ENCODE measurements at regions not wholly inside any gene's neighbourhood (a gene's known extent, or its start where the extent isn't known, plus 50 kb on each side); places are given as distances from the start of the nearest gene placed in this dataset.

DNA sequence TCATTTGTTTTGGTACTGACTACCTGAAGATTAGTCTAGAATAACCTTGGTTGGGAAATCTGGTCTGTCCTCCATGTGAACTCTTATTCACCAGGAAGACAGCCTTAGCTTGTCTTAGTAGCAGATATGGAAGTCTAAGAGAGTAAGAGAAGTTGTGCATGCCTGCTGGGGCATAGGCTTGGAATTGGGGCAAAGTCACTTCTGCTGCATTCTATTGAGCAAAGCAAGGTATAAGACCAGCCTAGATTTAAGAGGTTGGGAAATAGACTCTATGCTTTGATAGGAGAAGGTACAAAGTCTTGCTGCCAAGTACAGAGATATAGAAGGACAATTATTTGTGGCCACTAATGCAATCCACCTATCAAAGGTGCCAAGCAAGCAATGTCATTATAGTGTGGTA lies 464.0 kb upstream of the BOD1L1 start:
- no peak overlapping the region for H3K9ac ChIP-seq (ENCODE audit: extremely low read depth, insufficient read length, low read length)
- H3K27me3 Mint-ChIP-seq (ENCODE audit: low read depth): no peaks in the 10 kb centered on the region; the same call in 1 of the 2 replicates

More for the DNA sequence above, 464.0 kb upstream of the BOD1L1 start:
- DNase-seq: no peak
- Histone ChIP-seq H2BK12ac (ENCODE audit: insufficient read length, low read depth, low read length) (no peak overlapping the region), H3K27me3 (ENCODE audit: insufficient read depth, low read length) (no peaks in the 10 kb centered on the region), H3T11ph (ENCODE audit: low read length) (no peak overlapping the region), H3K79me2 (ENCODE audit: insufficient read depth, low read length) (no peaks in the 10 kb centered on the region), H3K4ac (ENCODE audit: low read depth, low read length) (no peak overlapping the region), H3K56ac (ENCODE audit: insufficient read length, low read depth, low read length) (no peak overlapping the region), H2BK15ac (ENCODE audit: low read depth, low read length) (no peak overlapping the region), H4K5ac (ENCODE audit: insufficient read length, low read depth, low read length) (no peak overlapping the region), H2BK120ac (ENCODE audit: low read depth, low read length, poor library complexity, severe bottlenecking) (no peak overlapping the region), H3K79me1 (ENCODE audit: insufficient read depth, low read depth, low read length, poor library complexity, severe bottlenecking) (no peaks in the 10 kb centered on the region), H3K23me2 (ENCODE audit: insufficient read length, low read depth, low read length, poor library complexity, severe bottlenecking) (no peaks in the 10 kb centered on the region), H2BK20ac (ENCODE audit: low read depth, low read length, poor library complexity, severe bottlenecking) (no peak overlapping the region), H3K14ac (ENCODE audit: insufficient read depth, low read length) (no peak overlapping the region), H3K18ac (ENCODE audit: insufficient read length, low read depth, low read length) (no peak overlapping the region), H3K4me1 (ENCODE audit: insufficient read depth, low read length) (no peaks in the 10 kb centered on the region), H3K9me3 (ENCODE audit: control insufficient read depth, low read depth, low read length) (no peaks in the 10 kb centered on the region), H4K91ac (ENCODE audit: insufficient read length, low read depth, low read length) (no peak overlapping the region), H3K27ac (ENCODE audit: insufficient read length, low read depth, low read length) (no peak overlapping the region), H4K8ac (replicated peaks; ENCODE audit: insufficient read length, low read depth, low read length) (no peak overlapping the region), H3K4me2 (ENCODE audit: insufficient read depth, insufficient read length, low read length) (no peak overlapping the region), H2AFZ (ENCODE audit: low read length) (no peak overlapping the region), H2AK5ac (ENCODE audit: insufficient read length, low read length) (no peak overlapping the region), H3K23ac (ENCODE audit: insufficient read length, low read depth, low read length) (no peak overlapping the region), H2BK5ac (ENCODE audit: insufficient read length, low read length) (no peak overlapping the region), H4K20me1 (ENCODE audit: control insufficient read depth, insufficient read depth, insufficient read length) (no peaks in the 10 kb centered on the region)
- Mint-ChIP-seq H3K4me1 (peaks cover 5 to 7% of the 10 kb centered on the region in 2 experiments; a peak in 3 of 4 replicates), H3K27ac (no peak overlapping the region), H3K9me3 (peaks cover 0 to 10% of the 10 kb centered on the region in 2 experiments; a peak in 2 of 5 replicates), H3K4me3 (no peak overlapping the region), H3K36me3 (ENCODE audit: insufficient read depth in 1 of 3, low read depth in 3 of 3) (no peaks in the 10 kb centered on the region; a peak in 2 of 7 replicates)
- TF ChIP-seq, protein P1, sequence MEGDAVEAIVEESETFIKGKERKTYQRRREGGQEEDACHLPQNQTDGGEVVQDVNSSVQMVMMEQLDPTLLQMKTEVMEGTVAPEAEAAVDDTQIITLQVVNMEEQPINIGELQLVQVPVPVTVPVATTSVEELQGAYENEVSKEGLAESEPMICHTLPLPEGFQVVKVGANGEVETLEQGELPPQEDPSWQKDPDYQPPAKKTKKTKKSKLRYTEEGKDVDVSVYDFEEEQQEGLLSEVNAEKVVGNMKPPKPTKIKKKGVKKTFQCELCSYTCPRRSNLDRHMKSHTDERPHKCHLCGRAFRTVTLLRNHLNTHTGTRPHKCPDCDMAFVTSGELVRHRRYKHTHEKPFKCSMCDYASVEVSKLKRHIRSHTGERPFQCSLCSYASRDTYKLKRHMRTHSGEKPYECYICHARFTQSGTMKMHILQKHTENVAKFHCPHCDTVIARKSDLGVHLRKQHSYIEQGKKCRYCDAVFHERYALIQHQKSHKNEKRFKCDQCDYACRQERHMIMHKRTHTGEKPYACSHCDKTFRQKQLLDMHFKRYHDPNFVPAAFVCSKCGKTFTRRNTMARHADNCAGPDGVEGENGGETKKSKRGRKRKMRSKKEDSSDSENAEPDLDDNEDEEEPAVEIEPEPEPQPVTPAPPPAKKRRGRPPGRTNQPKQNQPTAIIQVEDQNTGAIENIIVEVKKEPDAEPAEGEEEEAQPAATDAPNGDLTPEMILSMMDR (conservative IDR thresholded peaks at IDR 0.05): no peak

Measured in H9 (cell line).